T-helper 17 cell (primary cell): ENCODE measurements at regions not wholly inside any gene's neighbourhood (a gene's known extent, or its start where the extent isn't known, plus 50 kb on each side); places are given as distances from the start of the nearest gene placed in this dataset.

Experiments
- ATAC-seq: fragments of 150-1000 bp; cut with Tn5 transposase; 2 replicates; pipeline ENCODE4 v1.10.0; 2021; ENCODE audit warnings: mild to moderate bottlenecking, moderate library complexity
- DNase-seq, 3 donors: peaks; one replicate each; pipeline versions ENCODE4 v3.0.0 to v3.0.0-alpha.2; 2020 to 2021
- H3K9me3 ChIP-seq: one replicate; pipeline ENCODE4 v1.7.0; 2013; ENCODE audit warnings: low read length, mild to moderate bottlenecking; ENCODE audit not compliant: control insufficient read depth, poor library complexity, severe bottlenecking
- H3K27ac Mint-ChIP-seq: one replicate; pipeline ENCODE4 v1.8.0; 2022; ENCODE audit warnings: mild to moderate bottlenecking, moderate library complexity, mixed read lengths
- H3K27me3 Mint-ChIP-seq: one replicate; pipeline ENCODE4 v1.8.0; 2022; ENCODE audit warnings: mixed read lengths
- H3K36me3 Mint-ChIP-seq: one replicate; pipeline ENCODE4 v1.8.0; 2022; ENCODE audit warnings: low read depth, mixed read lengths
- H3K4me1 Mint-ChIP-seq: one replicate; pipeline ENCODE4 v1.8.0; 2022; ENCODE audit warnings: mild to moderate bottlenecking, mixed read lengths
- H3K4me3 Mint-ChIP-seq: one replicate; pipeline ENCODE4 v1.8.0; 2022; ENCODE audit warnings: mild to moderate bottlenecking, moderate library complexity, mixed read lengths

GRCh38 chr12:59173695-59174094 lies 253.4 kb upstream of the LRIG3 start:
- ATAC-seq, result no peak
- Mint-ChIP-seq H3K4me1 (no peaks in the 10 kb centered on the region), H3K27me3 (peaks cover under 1% of the 10 kb centered on the region), H3K27ac (no peak overlapping the region), H3K4me3 (no peak overlapping the region), H3K36me3 (no peaks in the 10 kb centered on the region)
- DNase-seq, result no peak
- no peaks in the 10 kb centered on the region for H3K9me3 ChIP-seq

- Mint-ChIP-seq H3K4me3 (no peak overlapping the region), H3K4me1 (no peaks in the 10 kb centered on the region), H3K27ac (no peak overlapping the region), H3K27me3 (peaks cover 20% of the 10 kb centered on the region), H3K36me3 (no peaks in the 10 kb centered on the region)
- DNase-seq (no peak), ATAC-seq (no peak)
- no peaks in the 10 kb centered on the region for H3K9me3 ChIP-seq
These were observed 248.3 kb upstream of the LRIG3 start for GRCh38 chr12:59168647-59169046.

- H3K9me3 ChIP-seq, result no peaks in the 10 kb centered on the region
- ATAC-seq, result no peak
- Mint-ChIP-seq H3K36me3 (no peaks in the 10 kb centered on the region), H3K4me3 (no peak overlapping the region), H3K27ac (no peak overlapping the region), H3K4me1 (no peaks in the 10 kb centered on the region), H3K27me3 (peaks cover 20% of the 10 kb centered on the region)
- no peak for DNase-seq
These were observed 246.2 kb upstream of the LRIG3 start for GRCh38 chr12:59166457-59166856.

GRCh38 chr12:59164991-59165718 lies 244.9 kb upstream of the LRIG3 start:
- Mint-ChIP-seq H3K36me3 (no peaks in the 10 kb centered on the region), H3K27me3 (peaks cover 20% of the 10 kb centered on the region), H3K4me3 (no peak overlapping the region), H3K4me1 (no peaks in the 10 kb centered on the region), H3K27ac (no peak overlapping the region)
- DNase-seq (no peak), ATAC-seq (no peak)
- no peaks in the 10 kb centered on the region for H3K9me3 ChIP-seq

- no peak overlapping the region for H3K4me3 Mint-ChIP-seq
- peaks cover 20% of the 10 kb centered on the region for H3K27me3 Mint-ChIP-seq
- H3K4me1 Mint-ChIP-seq, result no peaks in the 10 kb centered on the region
- DNase-seq, result no peak
- H3K27ac Mint-ChIP-seq, result no peak overlapping the region
- no peaks in the 10 kb centered on the region for H3K9me3 ChIP-seq
- no peak for ATAC-seq
- no peaks in the 10 kb centered on the region for H3K36me3 Mint-ChIP-seq
These were observed 243.9 kb upstream of the LRIG3 start for GRCh38 chr12:59164226-59164625.

- no peaks in the 10 kb centered on the region for H3K9me3 ChIP-seq
- no peak for ATAC-seq
- H3K4me3 Mint-ChIP-seq, result no peak overlapping the region
- no peaks in the 10 kb centered on the region for H3K36me3 Mint-ChIP-seq
- H3K27me3 Mint-ChIP-seq, result no peaks in the 10 kb centered on the region
- H3K27ac Mint-ChIP-seq, result no peak overlapping the region
- no peaks in the 10 kb centered on the region for H3K4me1 Mint-ChIP-seq
- DNase-seq, result no peak
These were observed 238.4 kb upstream of the LRIG3 start for GRCh38 chr12:59158681-59159080.

- H3K9me3 ChIP-seq, result no peaks in the 10 kb centered on the region
- Mint-ChIP-seq H3K36me3 (no peaks in the 10 kb centered on the region), H3K27ac (no peak overlapping the region), H3K27me3 (no peaks in the 10 kb centered on the region), H3K4me3 (no peak overlapping the region), H3K4me1 (no peaks in the 10 kb centered on the region)
- ATAC-seq (no peak), DNase-seq (no peak)
These were observed 237.8 kb upstream of the LRIG3 start for GRCh38 chr12:59158066-59158465.

GRCh38 chr12:59155448-59155847 lies 235.1 kb upstream of the LRIG3 start:
- H3K9me3 ChIP-seq, result no peaks in the 10 kb centered on the region
- H3K27ac Mint-ChIP-seq, result no peak overlapping the region
- no peak overlapping the region for H3K4me3 Mint-ChIP-seq
- DNase-seq (no peak), ATAC-seq (no peak)
- no peaks in the 10 kb centered on the region for H3K36me3 Mint-ChIP-seq
- H3K27me3 Mint-ChIP-seq, result no peaks in the 10 kb centered on the region
- H3K4me1 Mint-ChIP-seq, result no peaks in the 10 kb centered on the region

GRCh38 chr12:59151243-59151642 lies 230.9 kb upstream of the LRIG3 start:
- H3K27me3 Mint-ChIP-seq, result no peaks in the 10 kb centered on the region
- no peak for ATAC-seq
- no peaks in the 10 kb centered on the region for H3K36me3 Mint-ChIP-seq
- H3K4me1 Mint-ChIP-seq, result no peaks in the 10 kb centered on the region
- no peaks in the 10 kb centered on the region for H3K9me3 ChIP-seq
- no peak overlapping the region for H3K4me3 Mint-ChIP-seq
- no peak overlapping the region for H3K27ac Mint-ChIP-seq
- no peak for DNase-seq

- no peak overlapping the region for H3K4me3 Mint-ChIP-seq
- H3K4me1 Mint-ChIP-seq, result no peaks in the 10 kb centered on the region
- ATAC-seq (peak; percentile 75), DNase-seq (no peak)
- no peak overlapping the region for H3K27ac Mint-ChIP-seq
- no peaks in the 10 kb centered on the region for H3K9me3 ChIP-seq
- no peaks in the 10 kb centered on the region for H3K36me3 Mint-ChIP-seq
- no peaks in the 10 kb centered on the region for H3K27me3 Mint-ChIP-seq
These were observed 229.8 kb upstream of the LRIG3 start for GRCh38 chr12:59149995-59150642.

GRCh38 chr12:59147791-59148190 lies 227.5 kb upstream of the LRIG3 start:
- H3K36me3 Mint-ChIP-seq, result no peaks in the 10 kb centered on the region
- H3K27ac Mint-ChIP-seq, result no peak overlapping the region
- ATAC-seq, result no peak
- no peaks in the 10 kb centered on the region for H3K4me1 Mint-ChIP-seq
- no peak overlapping the region for H3K4me3 Mint-ChIP-seq
- no peaks in the 10 kb centered on the region for H3K9me3 ChIP-seq
- no peak for DNase-seq
- no peaks in the 10 kb centered on the region for H3K27me3 Mint-ChIP-seq

- no peak for DNase-seq
- Mint-ChIP-seq H3K27me3 (no peaks in the 10 kb centered on the region), H3K27ac (no peak overlapping the region), H3K4me1 (no peaks in the 10 kb centered on the region), H3K4me3 (no peak overlapping the region), H3K36me3 (no peaks in the 10 kb centered on the region)
- H3K9me3 ChIP-seq, result no peaks in the 10 kb centered on the region
- ATAC-seq, result no peak
These were observed 222.0 kb upstream of the LRIG3 start for GRCh38 chr12:59142183-59142790.

- H3K4me3 Mint-ChIP-seq, result no peak overlapping the region
- DNase-seq (no peak), ATAC-seq (no peak)
- H3K27ac Mint-ChIP-seq, result no peak overlapping the region
- H3K27me3 Mint-ChIP-seq, result no peaks in the 10 kb centered on the region
- no peaks in the 10 kb centered on the region for H3K36me3 Mint-ChIP-seq
- H3K9me3 ChIP-seq, result no peaks in the 10 kb centered on the region
- no peaks in the 10 kb centered on the region for H3K4me1 Mint-ChIP-seq
These were observed 214.4 kb upstream of the LRIG3 start for GRCh38 chr12:59134750-59135149.

- ATAC-seq (no peak), DNase-seq (no peak)
- Mint-ChIP-seq H3K36me3 (no peaks in the 10 kb centered on the region), H3K4me3 (no peak overlapping the region), H3K27ac (no peak overlapping the region), H3K27me3 (no peaks in the 10 kb centered on the region), H3K4me1 (no peaks in the 10 kb centered on the region)
- no peaks in the 10 kb centered on the region for H3K9me3 ChIP-seq
These were observed 211.2 kb upstream of the LRIG3 start for GRCh38 chr12:59131462-59131861.
